Colonic mucosa (tissue), 4 donors: ENCODE measurements at regions not wholly inside any gene's neighbourhood (a gene's known extent, or its start where the extent isn't known, plus 50 kb on each side); places are given as distances from the start of the nearest gene placed in this dataset.

Source experiments
- DNase-seq: peaks from one replicate; pipeline ENCODE4 v3.0.0-alpha.2; 2020
- H3K27ac ChIP-seq: fragments of 200-600 bp; one replicate; pipeline ENCODE4 v1.8.0; 2021
- H3K27me3 ChIP-seq: fragments of 200-600 bp; one replicate; pipeline ENCODE4 v1.8.0; 2021
- H3K36me3 ChIP-seq: fragments of 200-600 bp; one replicate; pipeline ENCODE4 v1.8.0; 2021
- H3K4me1 ChIP-seq: fragments of 200-600 bp; one replicate; pipeline ENCODE4 v1.8.0; 2021; ENCODE audit warnings: mild to moderate bottlenecking
- H3K4me3 ChIP-seq: fragments of 200-600 bp; one replicate; pipeline ENCODE4 v1.8.0; 2021
- H3K9ac ChIP-seq, 2 donors: one replicate each; pipeline ENCODE4 v1.7.0; 2013; ENCODE audit warnings: control low read depth in 2 of 2, low read depth in 2 of 2, low read length in 2 of 2
- H3K9me3 ChIP-seq: fragments of 200-600 bp; one replicate; pipeline ENCODE4 v1.8.0; 2021
- intact Hi-C: fragments of 100-400 bp; cut with DNase I; formaldehyde crosslinking; loops from one replicate; pipeline ENCODE4 v1.14.1; 2022
- TF ChIP-seq, protein P1 (sequence below): fragments of 200-600 bp; IDR thresholded peaks from one replicate; pipeline ENCODE4 v1.8.0; 2022; ENCODE audit warnings: antibody characterized with exemption, mild to moderate bottlenecking
- donor health status: healthy.
- donor health status: DM: no; HTN: no; CAD: no.
- donor health status: DM: no; HTN: no; CAD: no.

DNA sequence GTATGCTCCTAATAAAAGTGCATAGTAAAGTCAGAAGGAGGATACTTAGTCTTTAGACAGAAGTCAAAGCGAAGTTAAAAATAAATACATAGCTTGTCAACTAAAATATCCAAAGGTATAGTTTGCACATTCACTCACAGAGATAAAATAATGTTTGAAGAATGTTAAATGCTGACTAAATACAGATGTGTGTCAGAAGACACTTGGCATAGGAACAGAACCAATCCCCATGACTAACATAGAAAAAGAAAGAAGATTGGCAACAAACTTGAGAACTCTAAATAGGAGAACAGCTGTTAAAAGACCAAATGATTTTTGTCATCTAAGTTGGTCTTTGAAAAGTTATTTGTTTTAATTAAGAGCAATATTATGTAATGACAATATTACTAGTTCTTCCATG lies 1172.1 kb upstream of the RAG2 start:
- TF ChIP-seq, protein P1, sequence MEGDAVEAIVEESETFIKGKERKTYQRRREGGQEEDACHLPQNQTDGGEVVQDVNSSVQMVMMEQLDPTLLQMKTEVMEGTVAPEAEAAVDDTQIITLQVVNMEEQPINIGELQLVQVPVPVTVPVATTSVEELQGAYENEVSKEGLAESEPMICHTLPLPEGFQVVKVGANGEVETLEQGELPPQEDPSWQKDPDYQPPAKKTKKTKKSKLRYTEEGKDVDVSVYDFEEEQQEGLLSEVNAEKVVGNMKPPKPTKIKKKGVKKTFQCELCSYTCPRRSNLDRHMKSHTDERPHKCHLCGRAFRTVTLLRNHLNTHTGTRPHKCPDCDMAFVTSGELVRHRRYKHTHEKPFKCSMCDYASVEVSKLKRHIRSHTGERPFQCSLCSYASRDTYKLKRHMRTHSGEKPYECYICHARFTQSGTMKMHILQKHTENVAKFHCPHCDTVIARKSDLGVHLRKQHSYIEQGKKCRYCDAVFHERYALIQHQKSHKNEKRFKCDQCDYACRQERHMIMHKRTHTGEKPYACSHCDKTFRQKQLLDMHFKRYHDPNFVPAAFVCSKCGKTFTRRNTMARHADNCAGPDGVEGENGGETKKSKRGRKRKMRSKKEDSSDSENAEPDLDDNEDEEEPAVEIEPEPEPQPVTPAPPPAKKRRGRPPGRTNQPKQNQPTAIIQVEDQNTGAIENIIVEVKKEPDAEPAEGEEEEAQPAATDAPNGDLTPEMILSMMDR, result no peak

DNA sequence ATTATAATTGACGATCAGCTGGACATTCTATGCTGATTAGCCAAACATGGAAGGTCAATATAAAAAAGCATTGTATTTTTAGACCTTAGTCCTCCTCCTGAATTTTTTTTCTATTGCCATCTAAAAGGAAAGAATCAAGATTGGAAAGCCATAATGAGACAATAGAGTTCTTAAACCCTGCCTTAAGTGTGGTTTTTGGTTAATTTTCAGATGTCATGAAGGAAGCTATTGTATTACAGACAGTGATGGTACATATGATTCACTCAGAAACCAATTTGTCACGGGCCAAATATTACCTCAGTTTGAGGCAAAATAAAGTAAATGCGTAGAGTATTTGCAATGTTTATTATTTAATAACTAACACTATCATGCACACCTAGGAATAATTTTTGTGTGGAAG lies 1164.0 kb upstream of the RAG2 start:
- no peak overlapping the region for H3K9ac ChIP-seq
- no peak overlapping the region for H3K27ac ChIP-seq
- DNase-seq, result no peak
- no peaks in the 10 kb centered on the region for H3K36me3 ChIP-seq
- H3K4me3 ChIP-seq, result no peak overlapping the region
- intact Hi-C loops, result no loop called here
- no peaks in the 10 kb centered on the region for H3K9me3 ChIP-seq
- no peaks in the 10 kb centered on the region for H3K27me3 ChIP-seq
- TF ChIP-seq, protein P1, result no peak
- H3K4me1 ChIP-seq, result no peaks in the 10 kb centered on the region

More for the DNA sequence above, 1172.1 kb upstream of the RAG2 start:
- Histone ChIP-seq H3K4me3 (no peak overlapping the region), H3K27ac (no peak overlapping the region), H3K36me3 (no peaks in the 10 kb centered on the region), H3K4me1 (no peaks in the 10 kb centered on the region), H3K9ac (no peak overlapping the region), H3K9me3 (no peaks in the 10 kb centered on the region), H3K27me3 (no peaks in the 10 kb centered on the region)
- no peak for DNase-seq
- intact Hi-C loops, result no loop called here

DNA sequence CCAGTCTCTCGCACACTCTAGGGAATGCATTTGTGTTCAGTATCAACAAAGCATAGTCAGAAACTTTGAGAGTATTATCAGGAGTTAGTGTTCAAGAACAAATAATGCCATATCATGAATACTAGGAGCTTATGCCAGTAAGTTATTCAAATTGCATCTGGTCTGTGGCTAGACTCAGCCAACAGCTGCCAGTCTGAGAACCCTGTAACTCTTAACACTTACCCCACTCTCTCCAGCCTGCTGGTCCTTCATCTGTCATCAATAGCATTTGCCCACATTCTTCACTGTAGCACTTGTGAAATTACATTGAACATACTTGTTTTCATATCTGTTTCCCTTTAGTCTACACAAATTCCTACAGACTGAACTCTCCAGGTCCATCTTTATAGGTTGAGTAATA lies 1157.5 kb upstream of the RAG2 start:
- H3K9me3 ChIP-seq, result no peaks in the 10 kb centered on the region
- no peaks in the 10 kb centered on the region for H3K4me1 ChIP-seq
- no peak overlapping the region for H3K9ac ChIP-seq

DNA sequence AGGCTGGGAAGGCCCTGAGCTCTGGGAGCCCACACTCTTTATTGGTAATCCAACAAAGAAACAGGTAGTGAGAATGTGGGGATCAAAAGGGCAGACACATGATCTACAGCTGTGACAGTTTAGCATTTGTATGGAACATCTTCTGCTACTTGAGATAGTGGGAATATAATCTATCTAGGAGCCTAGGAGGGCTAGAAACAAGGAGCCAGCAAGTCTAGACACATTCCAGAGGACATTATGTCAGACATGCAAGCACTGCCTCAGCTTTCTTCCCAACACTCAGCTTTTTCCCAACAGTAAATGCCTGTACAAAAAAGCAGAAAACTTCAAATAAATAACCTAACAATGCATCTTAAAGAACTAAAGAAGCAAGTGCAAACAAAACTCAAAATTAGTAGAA lies 1150.6 kb upstream of the RAG2 start:
- intact Hi-C loops, result no loop called here
- no peak for DNase-seq
- H3K27ac ChIP-seq, result no peak overlapping the region
- no peaks in the 10 kb centered on the region for H3K9me3 ChIP-seq
- H3K27me3 ChIP-seq, result no peaks in the 10 kb centered on the region
- no peaks in the 10 kb centered on the region for H3K36me3 ChIP-seq
- TF ChIP-seq, protein P1, result no peak
- no peak overlapping the region for H3K4me3 ChIP-seq
- no peak overlapping the region for H3K9ac ChIP-seq
- no peaks in the 10 kb centered on the region for H3K4me1 ChIP-seq

More for the DNA sequence above, 1157.5 kb upstream of the RAG2 start:
- no peak overlapping the region for H3K27ac ChIP-seq
- no peaks in the 10 kb centered on the region for H3K27me3 ChIP-seq
- DNase-seq, result no peak
- TF ChIP-seq, protein P1, result no peak
- no peaks in the 10 kb centered on the region for H3K36me3 ChIP-seq
- no peak overlapping the region for H3K4me3 ChIP-seq
- intact Hi-C loops, result no loop called here

DNA sequence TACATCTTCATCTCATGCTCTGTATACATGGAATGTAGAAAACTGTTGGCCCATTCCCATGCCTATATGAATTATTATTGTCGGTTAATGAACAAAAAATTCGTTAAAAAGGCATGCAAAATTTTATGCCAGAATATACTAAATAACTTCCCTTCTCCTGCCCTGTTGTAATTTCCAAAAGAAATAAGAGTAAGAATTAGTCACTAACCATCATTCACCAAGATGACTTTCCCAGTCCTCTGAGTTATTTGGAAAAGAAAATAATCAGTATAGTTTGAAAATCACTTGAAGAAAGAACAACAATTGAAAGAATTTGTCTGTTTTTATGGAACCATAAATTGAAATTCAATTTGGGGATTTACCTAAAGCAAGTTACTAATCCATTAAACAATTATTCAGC lies 1149.1 kb upstream of the RAG2 start:
- no peak for DNase-seq
- no peaks in the 10 kb centered on the region for H3K36me3 ChIP-seq
- TF ChIP-seq, protein P1, result no peak
- no peaks in the 10 kb centered on the region for H3K27me3 ChIP-seq
- intact Hi-C loops, result no loop called here
- no peaks in the 10 kb centered on the region for H3K4me1 ChIP-seq
- H3K4me3 ChIP-seq, result no peak overlapping the region
- no peak overlapping the region for H3K9ac ChIP-seq
- H3K9me3 ChIP-seq, result no peaks in the 10 kb centered on the region
- no peak overlapping the region for H3K27ac ChIP-seq

DNA sequence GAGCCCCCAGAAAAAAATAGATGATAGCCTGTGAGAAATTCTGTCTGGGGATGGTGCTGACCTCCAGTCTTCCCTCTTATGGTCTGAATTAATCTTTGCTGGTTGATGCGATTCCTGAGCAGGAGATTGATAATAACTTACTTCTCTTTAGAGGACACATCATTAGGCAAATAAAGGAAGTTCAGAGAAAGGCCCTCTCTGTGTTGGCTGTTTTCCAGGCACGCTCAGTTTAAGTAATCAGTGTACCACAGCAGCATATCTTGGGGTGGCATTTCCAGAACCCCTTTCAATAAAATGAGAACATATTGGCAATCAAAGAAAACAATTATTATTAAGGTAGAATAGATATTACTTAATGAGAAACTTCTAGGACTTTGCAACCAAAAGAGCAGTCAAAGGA lies 1129.3 kb upstream of the RAG2 start:
- Histone ChIP-seq H3K27me3 (no peaks in the 10 kb centered on the region), H3K27ac (no peak overlapping the region), H3K4me1 (no peaks in the 10 kb centered on the region), H3K9me3 (no peaks in the 10 kb centered on the region), H3K9ac (no peak overlapping the region), H3K36me3 (no peaks in the 10 kb centered on the region), H3K4me3 (no peak overlapping the region)
- TF ChIP-seq, protein P1, result no peak
- no peak for DNase-seq
- intact Hi-C loops, result no loop called here
